Neural progenitor cell (in vitro differentiated cells): ENCODE measurements at regions not wholly inside any gene's neighbourhood (a gene's known extent, or its start where the extent isn't known, plus 50 kb on each side); places are given as distances from the start of the nearest gene placed in this dataset.

Experiments used
- EZH2 ChIP-seq: fragments of 200-600 bp; sonication (generic); IDR thresholded peaks from 2 replicates; pipeline ENCODE4 v1.6.1; 2017; ENCODE audit warnings: antibody characterized with exemption, mild to moderate bottlenecking, moderate library complexity
- TF ChIP-seq, protein P1 (sequence below): fragments of 200-600 bp; sonication (generic); IDR thresholded peaks from 2 replicates; pipeline ENCODE4 v1.5.1; 2017; ENCODE audit warnings: antibody characterized with exemption, mild to moderate bottlenecking

DNA sequence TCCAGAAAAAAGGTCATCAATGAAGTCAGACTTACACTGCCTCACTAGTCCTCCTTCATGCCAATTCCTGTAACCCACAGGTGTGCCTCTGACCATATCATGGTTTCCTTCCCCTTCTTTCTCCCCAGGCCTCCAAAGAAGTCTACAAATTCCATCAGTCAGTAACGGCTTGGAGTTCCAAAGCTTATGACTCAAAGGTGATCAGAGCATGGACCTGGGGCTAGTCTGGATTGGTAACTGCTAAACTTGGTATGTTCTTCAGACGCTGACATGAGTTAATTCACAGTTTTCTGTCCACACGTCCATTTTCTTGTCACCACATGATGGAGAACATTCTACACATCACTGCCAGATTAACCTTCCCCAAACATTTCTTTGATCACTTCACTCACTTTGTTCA is 560.4 kb downstream of the ETNK1 start:
- TF ChIP-seq, protein P1, sequence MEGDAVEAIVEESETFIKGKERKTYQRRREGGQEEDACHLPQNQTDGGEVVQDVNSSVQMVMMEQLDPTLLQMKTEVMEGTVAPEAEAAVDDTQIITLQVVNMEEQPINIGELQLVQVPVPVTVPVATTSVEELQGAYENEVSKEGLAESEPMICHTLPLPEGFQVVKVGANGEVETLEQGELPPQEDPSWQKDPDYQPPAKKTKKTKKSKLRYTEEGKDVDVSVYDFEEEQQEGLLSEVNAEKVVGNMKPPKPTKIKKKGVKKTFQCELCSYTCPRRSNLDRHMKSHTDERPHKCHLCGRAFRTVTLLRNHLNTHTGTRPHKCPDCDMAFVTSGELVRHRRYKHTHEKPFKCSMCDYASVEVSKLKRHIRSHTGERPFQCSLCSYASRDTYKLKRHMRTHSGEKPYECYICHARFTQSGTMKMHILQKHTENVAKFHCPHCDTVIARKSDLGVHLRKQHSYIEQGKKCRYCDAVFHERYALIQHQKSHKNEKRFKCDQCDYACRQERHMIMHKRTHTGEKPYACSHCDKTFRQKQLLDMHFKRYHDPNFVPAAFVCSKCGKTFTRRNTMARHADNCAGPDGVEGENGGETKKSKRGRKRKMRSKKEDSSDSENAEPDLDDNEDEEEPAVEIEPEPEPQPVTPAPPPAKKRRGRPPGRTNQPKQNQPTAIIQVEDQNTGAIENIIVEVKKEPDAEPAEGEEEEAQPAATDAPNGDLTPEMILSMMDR = no peak
- no peak for TF ChIP-seq EZH2
